Putamen (tissue), 1 donor: ENCODE measurements at regions not wholly inside any gene's neighbourhood (a gene's known extent, or its start where the extent isn't known, plus 50 kb on each side); places are given as distances from the start of the nearest gene placed in this dataset.
"Not testable (repeated sequence)": the region's sequence is repeated elsewhere in the genome, so short reads cannot be mapped to it uniquely, and the experiment has no call there.

Source experiments
- DNase-seq: peaks from one replicate; pipeline ENCODE4 v3.0.0-alpha.2; 2016; ENCODE audit warnings: low spot score

DNA sequence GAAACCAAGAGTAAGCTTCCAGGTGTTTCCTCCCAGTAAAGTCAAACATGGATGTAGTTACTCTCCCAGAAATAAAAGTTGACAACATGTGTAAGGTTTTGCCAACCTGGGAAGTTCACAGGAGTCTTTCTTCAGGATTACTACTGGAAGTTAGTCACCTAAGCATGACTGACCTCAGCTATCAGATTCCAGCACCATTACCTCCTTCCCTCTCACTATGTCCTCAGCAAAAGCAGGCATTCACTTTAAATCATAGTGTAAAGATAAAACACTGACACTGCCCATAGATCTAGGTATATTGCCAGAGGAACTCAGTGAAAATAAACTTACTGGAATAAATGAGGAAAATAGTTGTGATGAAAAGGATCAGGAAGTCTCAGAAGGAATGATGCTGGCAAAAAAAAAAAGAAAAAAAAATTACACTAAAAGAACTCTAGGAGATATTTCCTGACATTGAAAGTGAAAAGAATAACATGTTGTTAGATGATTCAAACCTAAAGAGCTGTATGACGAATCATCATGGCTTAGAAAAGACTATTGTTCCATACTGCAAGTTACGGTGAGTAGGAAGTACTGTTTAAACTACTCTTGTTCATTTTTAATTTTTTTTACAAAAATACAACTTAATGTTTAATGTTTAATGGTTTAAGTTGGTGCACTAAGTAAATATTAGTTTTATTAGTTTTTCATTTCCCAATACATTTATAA is 484.5 kb upstream of the ZNF804A start:
- DNase-seq, result no peak

GRCh38 chr2:184114439-184114838 is 483.9 kb upstream of the ZNF804A start:
- no peak for DNase-seq

- DNase-seq, result no peak
Observed at GRCh38 chr2:184119989-184120800, 478.1 kb upstream of the ZNF804A start.

DNA sequence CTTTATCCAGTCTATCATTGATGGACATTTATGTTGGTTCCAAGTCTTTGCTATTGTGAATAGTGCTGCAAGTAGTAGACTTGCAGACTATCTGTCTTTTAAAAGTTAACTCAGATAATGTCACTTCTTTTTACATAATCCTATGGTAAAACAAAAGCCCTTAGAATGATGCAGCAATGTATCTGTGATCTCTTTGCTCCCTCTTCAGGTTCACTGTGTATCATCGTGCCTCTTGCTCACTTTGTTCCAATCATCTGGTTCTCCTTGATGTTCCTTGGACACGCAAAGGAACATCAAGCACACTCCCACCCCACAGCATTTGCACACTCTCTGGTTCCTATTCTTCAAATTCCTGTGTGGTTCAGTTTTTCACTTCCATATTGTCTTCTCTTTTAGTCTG is 472.5 kb upstream of the ZNF804A start:
- no peak for DNase-seq

- DNase-seq, result no peak
Observed at GRCh38 chr2:184129073-184129472, 469.3 kb upstream of the ZNF804A start.

- DNase-seq, result no peak
Observed at GRCh38 chr2:184137955-184138354, 460.4 kb upstream of the ZNF804A start.

- DNase-seq, result no peak
Observed at GRCh38 chr2:184141866-184142265, 456.5 kb upstream of the ZNF804A start.

GRCh38 chr2:184154438-184154837 is 443.9 kb upstream of the ZNF804A start:
- no peak for DNase-seq

DNA sequence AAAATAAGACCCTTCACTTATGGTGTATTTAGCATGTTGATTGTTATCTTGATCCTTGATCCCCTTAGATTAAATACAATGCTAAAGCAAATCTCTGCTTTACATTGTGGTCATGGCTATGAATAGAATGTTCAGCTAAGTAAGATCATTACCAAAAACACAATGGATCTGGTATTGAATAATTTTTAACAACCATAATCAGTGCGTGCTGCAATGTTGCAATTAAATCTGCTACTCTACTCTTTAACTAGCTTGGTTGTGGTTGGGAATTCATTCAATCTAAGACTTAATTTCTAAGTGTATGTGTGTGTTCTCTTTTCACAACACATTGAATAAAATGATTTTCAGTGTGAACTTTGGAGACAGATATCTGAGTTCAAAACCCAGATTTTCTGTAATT is 442.5 kb upstream of the ZNF804A start:
- DNase-seq, result no peak

- no peak for DNase-seq
Observed at GRCh38 chr2:184157141-184157540, 441.2 kb upstream of the ZNF804A start.

GRCh38 chr2:184162426-184162825 is 435.9 kb upstream of the ZNF804A start:
- DNase-seq, result no peak

- not testable (repeated sequence) for DNase-seq
Observed at GRCh38 chr2:184168823-184169222, 429.5 kb upstream of the ZNF804A start.

DNA sequence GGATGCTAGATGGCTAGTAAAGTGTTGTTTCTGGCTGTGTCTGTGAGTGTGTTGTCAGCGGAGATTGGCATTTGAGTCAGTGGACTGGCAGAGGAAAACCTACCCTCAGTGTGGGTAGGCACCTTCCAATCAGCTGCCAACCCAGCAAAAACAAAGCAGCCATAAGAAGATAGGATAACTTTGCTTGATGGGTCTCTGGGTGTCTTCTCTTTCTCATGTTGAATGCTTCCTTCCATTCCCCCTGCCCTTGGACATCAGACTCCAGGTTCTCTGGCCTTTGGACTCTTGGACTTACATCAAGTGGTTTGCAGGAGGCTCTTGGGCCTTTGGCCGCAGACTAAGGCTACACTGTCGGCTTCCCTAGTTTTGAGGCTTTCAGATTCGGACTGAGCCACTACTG is 429.0 kb upstream of the ZNF804A start:
- DNase-seq, result no peak

DNA sequence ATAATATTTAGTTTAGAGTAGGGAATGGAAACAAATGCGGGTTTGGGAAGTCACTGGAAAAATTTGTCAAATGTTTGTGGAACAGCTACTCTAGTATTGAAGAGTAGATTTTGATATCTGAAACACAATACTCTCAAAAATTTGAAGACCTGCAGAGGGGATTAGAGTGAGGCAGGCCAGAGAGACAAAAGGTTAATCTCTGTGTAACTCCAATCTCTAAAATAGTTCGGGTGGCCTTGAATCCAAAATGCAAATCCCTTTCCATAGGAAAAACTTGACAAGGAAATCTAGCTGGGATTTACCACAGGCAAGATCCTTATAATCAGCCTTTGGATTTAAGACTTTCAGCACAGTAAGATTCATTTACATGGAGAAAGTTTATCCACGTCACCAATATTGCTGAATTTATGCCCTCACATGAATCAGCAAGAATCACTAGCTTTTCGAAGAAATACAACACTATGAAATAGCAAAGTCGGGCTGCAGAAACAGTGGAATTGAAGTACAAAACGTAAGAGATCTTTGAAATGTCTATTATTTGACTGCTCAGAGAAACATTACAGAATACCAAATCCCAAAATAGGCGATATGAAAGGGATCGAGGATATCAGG is 423.7 kb upstream of the ZNF804A start:
- DNase-seq, result no peak

- no peak for DNase-seq
Observed at GRCh38 chr2:184178229-184178628, 420.1 kb upstream of the ZNF804A start.

GRCh38 chr2:184186436-184186835 is 411.9 kb upstream of the ZNF804A start:
- DNase-seq, result no peak

DNA sequence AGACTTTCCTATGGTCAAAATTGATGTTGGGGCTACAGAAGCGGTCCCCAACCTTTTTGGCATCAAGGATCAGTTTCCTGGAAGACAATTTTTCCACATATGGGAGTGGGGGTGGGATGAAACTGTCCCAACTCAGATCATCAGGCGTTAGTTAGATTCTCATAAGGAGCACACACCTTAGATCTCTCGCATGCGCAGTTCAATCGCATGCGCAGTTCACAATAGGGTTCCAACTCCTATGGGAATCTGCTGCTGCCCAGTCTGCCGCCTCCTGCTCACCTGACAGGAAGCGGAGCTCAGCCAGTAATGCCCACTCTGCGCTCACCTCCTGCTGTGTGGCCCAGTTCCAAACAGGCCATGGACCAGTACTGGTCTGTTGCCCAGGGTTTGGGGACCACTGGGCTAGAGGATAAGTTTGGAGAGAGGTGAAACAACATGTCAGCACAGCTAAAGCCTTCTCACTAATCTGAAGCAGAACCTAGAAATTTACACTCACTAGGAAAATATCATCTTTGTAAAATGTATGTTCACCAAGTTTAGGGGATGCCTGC is 410.8 kb upstream of the ZNF804A start:
- no peak for DNase-seq

- no peak for DNase-seq
Observed at GRCh38 chr2:184190725-184191124, 407.6 kb upstream of the ZNF804A start.

GRCh38 chr2:184192649-184193048 is 405.7 kb upstream of the ZNF804A start:
- DNase-seq, result no peak

- DNase-seq, result no peak
Observed at GRCh38 chr2:184197413-184197812, 400.9 kb upstream of the ZNF804A start.

DNA sequence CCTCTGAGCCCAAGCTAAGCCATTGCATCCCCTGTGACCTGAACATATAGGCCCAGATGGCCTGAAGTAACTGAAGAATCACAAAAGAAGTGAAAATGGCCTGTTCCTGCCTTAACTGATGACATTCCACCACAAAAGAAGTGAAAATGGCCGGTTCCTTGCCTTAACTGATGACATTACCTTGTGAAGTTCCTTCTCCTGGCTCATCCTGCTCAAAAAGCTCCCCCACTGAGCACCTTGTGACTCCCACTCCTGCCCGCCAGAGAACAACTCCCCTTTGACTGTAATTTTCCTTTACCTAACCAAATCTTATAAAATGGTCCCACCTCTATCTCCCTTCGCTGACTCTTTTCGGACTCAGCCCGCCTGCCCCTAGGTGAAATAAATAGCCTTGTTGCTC is 399.5 kb upstream of the ZNF804A start:
- DNase-seq, result not testable (repeated sequence)

GRCh38 chr2:184199274-184199673 is 399.1 kb upstream of the ZNF804A start:
- DNase-seq, result no peak

DNA sequence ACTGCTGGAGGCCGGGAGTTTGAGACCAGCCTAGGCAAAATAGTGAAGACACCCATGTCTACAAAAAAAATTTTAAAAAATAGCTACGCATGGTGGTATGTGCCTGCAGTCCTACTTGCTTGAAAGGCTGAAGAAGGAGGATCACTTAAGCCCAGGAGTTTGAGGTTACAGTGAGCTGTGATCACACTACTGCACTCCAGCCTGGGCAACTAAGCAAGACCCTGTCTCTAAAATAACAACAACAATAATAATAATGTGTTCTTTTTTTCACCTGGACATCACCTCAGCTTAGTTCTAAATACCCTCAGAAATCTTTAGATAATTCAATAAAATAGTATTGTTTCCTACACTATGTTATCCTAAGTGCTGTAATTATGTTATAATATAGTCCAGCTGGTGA is 397.1 kb upstream of the ZNF804A start:
- DNase-seq, result no peak
